Lower leg skin (tissue), 3 donors: ENCODE measurements at regions not wholly inside any gene's neighbourhood (a gene's known extent, or its start where the extent isn't known, plus 50 kb on each side); places are given as distances from the start of the nearest gene placed in this dataset.

Experiments used
- CTCF ChIP-seq, 3 donors: fragments of 450-650 bp; IDR thresholded peaks; one replicate each; pipeline ENCODE4 v1.5.1; 2016; ENCODE audit warnings: antibody characterized with exemption in 3 of 3, mild to moderate bottlenecking in 3 of 3, moderate library complexity in 2 of 3
- POLR2A ChIP-seq, 2 donors: fragments of 450-650 bp; IDR thresholded peaks; one replicate each; pipeline ENCODE4 v1.6.1; 2016 to 2017; ENCODE audit warnings: antibody characterized with exemption in 2 of 2, mild to moderate bottlenecking in 1 of 2, moderate library complexity in 1 of 2

DNA sequence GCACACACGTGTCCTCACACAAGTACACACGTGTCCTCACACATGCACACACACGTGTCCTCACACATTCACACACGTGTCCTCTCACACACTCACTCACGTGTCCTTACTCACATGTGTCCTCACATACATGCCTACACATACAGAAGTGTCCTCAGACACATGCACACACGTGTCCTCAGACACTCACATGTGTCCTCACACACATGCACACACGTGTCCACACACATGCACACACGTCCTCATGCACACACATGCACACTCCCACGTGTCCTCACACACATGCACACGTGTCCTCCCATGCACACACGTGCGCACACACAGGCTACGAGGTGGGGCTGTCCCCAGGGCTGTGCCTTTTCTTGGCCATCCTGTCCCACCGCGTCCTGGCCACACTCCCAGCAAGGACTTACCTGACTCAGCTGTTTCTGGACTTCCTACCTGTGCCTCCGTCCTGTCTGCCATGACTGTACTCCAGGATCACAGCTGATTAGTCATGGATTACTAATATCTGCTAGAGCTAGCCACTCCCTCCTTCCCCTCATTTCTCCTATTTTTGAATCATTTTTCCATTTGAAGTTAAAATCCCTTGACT lies 990.2 kb downstream of the BRD1 start:
- TF ChIP-seq CTCF (IDR thresholded peaks at IDR 0.05) (no peak), POLR2A (IDR thresholded peaks at IDR 0.05) (no peak)
